NCI-H2227 treated with DMSO at 0.1 percent for 48 hours (cell line): ENCODE measurements at regions not wholly inside any gene's neighbourhood (a gene's known extent, or its start where the extent isn't known, plus 50 kb on each side); places are given as distances from the start of the nearest gene placed in this dataset.
"Not testable (repeated sequence)": the region's sequence is repeated elsewhere in the genome, so short reads cannot be mapped to it uniquely, and the experiment has no call there.

ENCODE experiments used
- DNase-seq: peaks from one replicate; lab custom pipeline; 2025; lab: John Stamatoyannopoulos, UW

- DNase-seq: no peak
Observed at GRCh38 chr15:35208353-35208752, 123.3 kb upstream of the NANOGP8 start.

DNA sequence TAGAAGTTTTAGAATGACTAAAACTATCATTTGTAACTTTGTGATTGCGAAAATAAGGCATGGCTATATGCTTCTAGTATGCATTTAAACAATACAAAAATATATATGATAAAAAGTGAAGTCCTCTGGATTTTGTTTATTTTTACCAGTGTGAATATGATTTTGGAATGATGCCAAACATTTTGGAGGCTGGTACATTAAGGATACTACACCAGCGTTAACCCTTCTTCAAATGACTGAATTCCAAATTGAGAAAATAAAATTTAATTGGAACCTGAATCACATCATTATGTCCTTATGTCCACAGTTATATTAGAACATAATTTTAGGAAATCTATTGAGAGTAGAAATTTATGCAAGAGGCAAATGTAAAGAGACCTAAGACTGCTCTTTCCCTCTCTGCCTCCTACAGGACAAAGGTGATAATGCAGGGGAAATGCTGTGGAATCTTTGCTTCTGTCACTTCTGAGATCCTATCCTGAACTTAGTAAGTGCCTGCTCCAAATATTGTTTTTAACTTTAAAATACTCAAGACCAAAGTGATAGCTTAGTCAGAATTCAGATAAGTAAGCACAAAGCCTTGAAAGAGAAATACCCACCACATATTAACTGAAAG lies 121.1 kb upstream of the NANOGP8 start:
- DNase-seq: no peak

- DNase-seq: no peak
Observed at GRCh38 chr15:35198197-35198596, 113.1 kb upstream of the NANOGP8 start.

- DNase-seq: no peak
Observed at GRCh38 chr15:35197754-35198153, 112.7 kb upstream of the NANOGP8 start.

- DNase-seq: no peak
Observed at GRCh38 chr15:35197306-35197705, 112.2 kb upstream of the NANOGP8 start.

DNA sequence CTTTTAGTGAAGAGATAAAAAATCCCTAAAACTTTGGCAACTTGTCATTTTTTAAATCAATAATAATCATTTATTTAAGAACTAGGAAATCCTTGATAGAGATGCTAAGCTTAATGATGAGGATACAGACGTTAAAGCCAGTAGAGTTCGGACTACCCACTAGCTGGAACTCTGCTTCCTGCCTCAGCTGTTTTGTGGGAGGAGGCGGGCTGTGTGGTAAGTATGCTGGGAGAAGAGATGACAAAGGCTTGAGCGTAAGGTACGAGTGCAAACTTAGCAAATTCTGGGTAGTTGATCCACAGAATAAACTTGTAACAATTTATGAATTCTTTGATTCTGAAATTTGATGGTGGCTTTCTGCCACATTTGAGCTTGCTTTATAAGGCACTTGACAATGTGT lies 111.2 kb upstream of the NANOGP8 start:
- DNase-seq: no peak

DNA sequence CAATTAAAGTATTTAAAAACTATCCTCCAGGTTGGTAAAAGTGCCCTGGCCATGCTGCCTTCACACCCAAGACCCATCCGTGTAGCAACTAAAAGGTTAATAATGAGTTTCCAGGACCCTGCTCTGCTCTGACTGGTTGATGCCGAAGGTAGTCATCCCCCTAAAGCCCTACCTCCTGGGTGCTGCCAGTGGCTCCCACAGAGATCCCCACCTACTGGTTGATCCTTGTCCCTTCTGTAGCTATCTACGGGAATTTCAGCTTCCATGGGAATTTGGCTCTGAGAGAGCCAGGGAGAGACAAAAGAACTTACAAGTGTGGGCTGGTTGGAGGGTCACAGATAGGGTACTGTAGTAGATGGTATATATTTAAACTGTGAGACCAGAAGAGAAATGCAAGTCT lies 110.6 kb upstream of the NANOGP8 start:
- no peak for DNase-seq

GRCh38 chr15:35195031-35195430 lies 109.9 kb upstream of the NANOGP8 start:
- DNase-seq: no peak

DNA sequence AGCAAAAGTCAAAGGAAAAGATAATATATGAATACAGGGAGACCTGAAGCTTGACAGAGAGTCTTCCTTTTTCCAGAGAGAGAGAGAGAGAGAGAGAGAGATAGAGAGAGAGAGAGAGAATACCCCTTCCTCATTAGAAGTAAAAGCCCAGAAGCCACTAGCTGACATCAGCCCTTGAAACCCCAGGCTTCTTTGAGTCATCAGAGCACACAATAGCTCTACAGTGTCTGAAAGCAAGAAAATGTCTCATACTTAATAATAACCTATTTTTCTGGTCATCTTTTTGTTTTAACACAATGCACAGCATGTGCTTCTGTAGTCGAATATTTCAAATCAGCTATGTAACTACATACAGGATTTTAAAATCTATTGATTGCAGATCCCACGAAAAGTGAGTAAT lies 109.2 kb upstream of the NANOGP8 start:
- DNase-seq: no peak

GRCh38 chr15:35191783-35192182 lies 106.7 kb upstream of the NANOGP8 start:
- DNase-seq: no peak

GRCh38 chr15:35186346-35186745 lies 101.3 kb upstream of the NANOGP8 start:
- DNase-seq: no peak

GRCh38 chr15:35184646-35185045 lies 99.6 kb upstream of the NANOGP8 start:
- no peak for DNase-seq

DNA sequence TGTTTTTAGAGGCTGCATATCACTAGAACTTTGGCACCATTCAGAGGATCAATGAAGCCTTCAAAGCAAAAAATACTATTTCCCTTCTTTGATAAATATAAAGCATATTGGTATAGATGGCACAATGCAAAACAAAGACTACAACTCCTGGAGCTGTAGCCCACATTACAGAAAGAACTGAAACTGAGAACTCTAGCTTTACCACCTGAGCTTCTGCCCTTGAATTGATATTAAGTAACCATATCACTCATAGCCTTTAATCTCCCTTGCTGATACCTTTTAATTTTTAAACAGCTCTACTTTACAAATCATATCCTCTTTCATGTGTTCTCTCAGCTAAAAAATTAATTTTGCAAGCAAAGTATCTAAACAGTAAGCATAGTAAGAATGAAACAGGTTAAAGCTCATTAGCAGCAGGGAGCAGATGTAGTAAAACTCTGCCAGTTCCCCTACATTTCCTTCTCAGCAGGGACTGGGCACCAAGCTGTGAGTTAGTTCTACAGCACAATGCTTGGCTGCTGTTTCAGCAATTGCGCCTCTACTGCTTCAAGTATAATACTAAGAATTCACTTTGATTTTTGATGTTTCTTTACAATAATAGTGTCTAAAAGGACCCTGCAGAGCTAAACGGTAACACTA lies 97.9 kb upstream of the NANOGP8 start:
- DNase-seq: peak; percentile 62

DNA sequence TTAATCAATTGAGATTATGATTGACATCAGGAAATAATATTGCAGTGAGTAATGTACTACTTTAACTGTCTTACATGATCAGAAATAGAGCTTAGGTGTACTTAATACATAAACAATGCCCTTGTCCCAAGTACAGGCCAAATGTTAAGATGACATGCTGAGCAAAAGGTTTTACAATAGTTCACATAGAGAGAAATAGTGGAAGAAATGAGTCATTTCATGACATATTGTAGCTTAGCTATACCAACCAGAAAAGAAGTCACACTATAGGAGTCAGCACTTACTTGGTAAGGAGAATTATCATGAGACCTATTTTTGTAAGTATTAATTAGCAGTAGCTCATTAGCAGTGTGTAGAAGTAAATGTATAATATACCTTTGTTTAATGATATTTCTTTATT lies 96.4 kb upstream of the NANOGP8 start:
- no peak for DNase-seq

- no peak for DNase-seq
Observed at GRCh38 chr15:35179739-35180138, 94.6 kb upstream of the NANOGP8 start.

GRCh38 chr15:35178186-35178585 lies 93.1 kb upstream of the NANOGP8 start:
- DNase-seq: not testable (repeated sequence)

- DNase-seq: peak; percentile 99
Observed at GRCh38 chr15:35174948-35175347, 89.9 kb upstream of the NANOGP8 start.

DNA sequence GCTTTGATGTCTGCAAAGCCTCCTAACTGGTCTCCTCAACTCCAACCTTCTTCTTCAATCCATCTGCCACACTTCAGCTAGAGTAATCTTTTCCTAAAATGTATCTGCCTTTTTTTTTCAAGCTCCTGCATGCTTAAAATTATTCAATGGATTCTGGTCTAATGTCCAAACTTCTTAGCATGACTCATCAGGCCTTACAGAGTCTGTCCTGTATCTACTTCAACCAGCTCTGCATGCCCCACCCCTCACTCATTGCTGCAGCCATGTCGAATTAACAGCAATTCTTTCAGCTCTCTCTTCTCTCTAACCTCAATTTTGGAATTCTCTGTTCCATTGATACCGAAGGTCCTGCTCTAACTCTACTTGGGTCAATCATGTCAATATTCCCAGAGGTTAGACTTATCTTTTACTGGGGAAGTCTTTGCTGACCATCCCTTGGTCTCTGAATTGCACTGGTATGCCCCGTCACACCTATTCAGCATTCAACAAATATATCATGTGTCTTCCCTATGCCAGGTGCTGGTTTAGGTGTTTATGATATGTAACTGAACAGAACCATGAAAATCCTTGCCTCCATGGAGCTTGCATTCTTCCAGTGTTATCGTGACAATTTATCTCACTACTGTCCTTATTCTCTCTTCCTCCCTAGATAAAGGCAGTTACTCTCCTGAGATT lies 88.5 kb upstream of the NANOGP8 start:
- DNase-seq: no peak

GRCh38 chr15:35170207-35170606 lies 85.1 kb upstream of the NANOGP8 start:
- DNase-seq: no peak

- no peak for DNase-seq
Observed at GRCh38 chr15:35168464-35168863, 83.4 kb upstream of the NANOGP8 start.

DNA sequence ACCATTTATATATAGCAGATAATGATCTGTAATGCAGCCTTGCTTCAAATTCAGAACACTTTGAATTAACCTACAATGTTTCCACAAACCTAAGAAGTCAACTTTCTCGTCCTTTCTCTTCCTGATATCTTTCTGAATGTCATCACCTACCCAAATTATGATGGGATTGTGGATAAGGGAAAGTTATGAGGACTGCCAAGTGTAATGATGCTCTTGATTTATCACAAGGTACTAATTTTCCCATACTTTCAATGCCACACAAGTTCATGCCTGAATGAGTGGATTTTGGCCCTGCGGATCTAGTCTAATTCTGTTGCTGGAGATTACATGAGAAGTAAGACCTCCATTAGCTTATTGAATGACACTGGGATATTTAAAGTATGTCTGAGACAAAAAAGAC lies 82.6 kb upstream of the NANOGP8 start:
- peak; percentile 37 for DNase-seq

GRCh38 chr15:35166730-35167359 lies 81.8 kb upstream of the NANOGP8 start:
- DNase-seq: no peak

DNA sequence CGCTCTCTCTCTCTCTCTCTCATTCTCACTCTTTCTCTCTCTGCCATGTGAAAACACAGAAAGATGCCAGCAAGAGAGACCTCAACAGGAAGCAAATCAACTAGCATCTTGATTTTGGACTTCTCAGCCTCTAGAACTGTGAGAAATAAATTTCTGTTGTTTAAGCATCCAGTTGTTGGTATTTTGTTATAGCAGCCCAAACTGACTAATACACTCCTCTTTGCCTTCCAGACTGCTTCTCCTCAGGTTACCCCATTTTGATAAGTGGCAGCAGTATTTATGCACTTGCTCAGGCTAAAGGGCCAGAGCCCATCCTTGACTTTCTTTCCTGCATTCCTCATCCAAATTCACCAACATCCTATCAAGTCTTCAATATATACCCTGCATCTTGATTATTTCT lies 76.6 kb upstream of the NANOGP8 start:
- DNase-seq: no peak
